ENCODE measurements at regions not wholly inside any gene's neighbourhood (a gene's known extent, or its start where the extent isn't known, plus 50 kb on each side); places are given as distances from the start of the nearest gene placed in this dataset.
A peak's percentile ranks its signal among the peaks of the same experiment; 100 is the strongest.
"Not testable (repeated sequence)": the region's sequence is repeated elsewhere in the genome, so short reads cannot be mapped to it uniquely, and the experiment has no call there.

- DNase-seq (ENCODE audit: low read depth), result no peak
Measured at GRCh38 chr1:157409927-157410326, 142.4 kb downstream of the FCRL5 start.

GRCh38 chr1:157407917-157408525 is 144.3 kb downstream of the FCRL5 start:
- DNase-seq (ENCODE audit: low read depth), result no peak

- DNase-seq (ENCODE audit: low read depth), result no peak
Measured at GRCh38 chr1:157407367-157407766, 144.9 kb downstream of the FCRL5 start.

DNA sequence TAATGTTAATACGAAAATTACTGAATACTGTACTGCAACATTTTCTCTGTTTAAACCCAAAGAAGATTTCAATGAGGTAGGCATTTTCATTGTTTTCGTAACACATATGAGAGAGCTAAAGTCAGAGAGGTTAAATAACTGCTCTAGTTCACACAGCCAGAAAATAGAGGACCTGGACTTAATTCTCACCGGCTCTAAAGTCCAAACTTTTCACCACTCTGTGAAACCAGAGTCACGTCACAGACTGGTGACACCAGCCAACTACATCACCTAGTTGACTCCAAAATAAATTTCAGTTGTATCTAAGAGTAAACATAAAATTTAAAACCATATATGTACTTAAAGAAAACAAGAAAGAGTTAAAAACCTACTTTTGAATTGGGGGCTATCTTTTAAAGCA is 146.7 kb downstream of the FCRL5 start:
- no peak for DNase-seq (ENCODE audit: low read depth)

DNA sequence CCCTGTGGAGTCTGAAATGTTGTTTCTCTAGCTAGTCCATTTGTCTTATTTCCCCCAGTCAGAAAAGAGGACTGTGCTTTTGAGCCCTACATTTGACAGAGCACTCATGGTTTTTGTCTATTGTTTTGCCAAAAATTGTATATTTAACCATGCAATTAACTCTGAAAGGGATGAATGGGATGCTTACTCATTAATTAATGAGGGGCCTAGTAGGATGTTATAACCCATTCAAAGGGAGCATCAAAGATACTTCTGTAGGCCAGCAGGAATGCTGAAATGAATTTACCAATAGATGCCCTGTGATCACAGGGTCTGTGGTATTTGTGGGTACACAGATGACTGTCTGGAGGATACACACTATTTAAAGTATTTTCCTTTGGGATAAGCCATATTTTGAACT is 147.7 kb downstream of the FCRL5 start:
- no peak for DNase-seq (ENCODE audit: low read depth)

- DNase-seq (ENCODE audit: low read depth), result no peak
Measured at GRCh38 chr1:157404063-157404501, 148.2 kb downstream of the FCRL5 start.

- no peak for DNase-seq (ENCODE audit: low read depth)
Measured at GRCh38 chr1:157403608-157404007, 148.7 kb downstream of the FCRL5 start.

- no peak for DNase-seq (ENCODE audit: low read depth)
Measured at GRCh38 chr1:157403203-157403602, 149.1 kb downstream of the FCRL5 start.

DNA sequence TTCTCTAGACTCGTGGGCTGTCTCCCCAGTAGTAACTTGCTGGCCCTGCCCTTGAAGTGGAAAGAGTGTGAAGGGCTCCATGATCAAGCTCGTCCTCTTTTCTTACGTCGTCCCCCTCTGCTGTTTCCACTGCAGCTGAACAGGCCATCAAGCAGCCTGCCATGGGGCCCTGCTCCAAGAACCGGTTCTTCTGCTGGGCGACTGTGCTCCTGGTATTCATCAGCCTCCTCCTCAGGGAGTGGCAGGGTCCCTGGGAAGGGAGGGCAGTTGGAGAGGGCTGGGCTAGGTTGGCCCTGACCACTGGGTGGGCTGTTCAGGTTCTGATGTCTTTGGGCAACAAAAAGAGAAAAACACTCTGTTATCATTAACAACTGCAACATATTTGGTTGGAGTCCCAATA is 151.5 kb downstream of the FCRL5 start:
- DNase-seq (ENCODE audit: low read depth), result no peak

GRCh38 chr1:157399984-157400382 is 152.3 kb downstream of the FCRL5 start:
- DNase-seq (ENCODE audit: low read depth), result peak; percentile 14

GRCh38 chr1:157399343-157399983 is 152.9 kb downstream of the FCRL5 start:
- no peak for DNase-seq (ENCODE audit: low read depth)

GRCh38 chr1:157390651-157391050 is 161.7 kb downstream of the FCRL5 start:
- peak; percentile 64 for DNase-seq (ENCODE audit: low read depth)

- DNase-seq (ENCODE audit: low read depth), result no peak
Measured at GRCh38 chr1:157388057-157388456, 164.3 kb downstream of the FCRL5 start.

GRCh38 chr1:157384258-157384657 is 168.1 kb downstream of the FCRL5 start:
- no peak for DNase-seq (ENCODE audit: low read depth)

DNA sequence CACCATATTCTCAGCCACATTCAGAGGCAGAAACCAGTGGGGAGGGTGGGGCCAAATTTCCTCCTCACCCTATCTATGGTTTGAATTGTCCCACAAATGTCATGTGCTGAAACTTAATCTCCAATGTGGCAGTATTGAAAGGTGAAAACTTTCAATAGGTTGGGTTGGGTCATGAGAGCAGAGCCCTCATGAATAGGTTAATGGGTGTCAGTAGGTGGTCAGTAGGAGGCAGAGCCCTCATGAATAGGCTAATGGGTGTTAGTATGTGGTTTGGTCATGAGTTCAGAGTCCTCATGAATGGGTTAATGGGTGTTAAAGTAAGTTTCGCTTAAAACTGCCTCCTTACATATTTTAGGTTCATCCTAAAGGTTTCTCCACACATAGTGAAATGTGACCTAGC is 170.0 kb downstream of the FCRL5 start:
- DNase-seq (ENCODE audit: low read depth), result no peak

DNA sequence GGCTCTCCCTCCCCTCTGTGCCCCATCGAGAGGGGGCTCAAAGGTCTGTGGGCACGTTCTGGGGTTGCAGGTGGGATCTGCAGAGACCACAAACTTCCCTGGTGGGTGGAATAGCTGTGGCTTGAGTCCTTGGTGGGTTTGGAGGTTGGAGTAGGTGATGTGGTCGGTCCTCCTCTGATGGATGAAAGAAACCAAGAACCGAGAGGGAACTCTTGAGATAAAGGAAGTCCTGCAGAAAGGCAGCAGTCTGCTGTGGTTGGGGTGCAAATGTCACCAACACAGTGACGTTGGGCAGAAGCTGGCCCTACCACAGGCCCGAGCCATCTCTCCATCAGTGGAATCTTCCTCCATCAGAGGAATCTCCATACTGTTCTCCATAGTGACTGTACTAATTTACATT is 171.8 kb downstream of the FCRL5 start:
- no peak for DNase-seq (ENCODE audit: low read depth)

- DNase-seq (ENCODE audit: low read depth), result not testable (repeated sequence)
Measured at GRCh38 chr1:157377280-157377713, 175.0 kb downstream of the FCRL5 start.

DNA sequence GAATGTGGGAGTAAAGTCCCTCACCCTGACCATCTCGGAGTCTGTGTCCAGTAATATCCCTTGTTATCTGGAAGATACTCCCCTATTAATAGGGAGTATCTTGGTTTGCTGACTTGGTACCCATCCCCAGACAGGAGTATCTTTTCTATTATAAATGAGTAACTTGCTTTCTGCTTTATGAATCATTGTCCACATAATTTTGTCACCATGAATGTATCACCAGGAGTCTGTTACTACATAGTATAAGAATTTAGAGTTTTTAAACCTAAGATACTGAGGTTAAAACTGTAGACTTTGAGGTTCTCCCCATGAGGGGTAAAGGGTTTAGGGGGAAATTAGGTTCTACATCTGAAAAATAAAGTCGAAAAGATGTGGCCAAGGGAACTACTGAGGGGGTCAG is 175.6 kb downstream of the FCRL5 start:
- no peak for DNase-seq (ENCODE audit: low read depth)

DNA sequence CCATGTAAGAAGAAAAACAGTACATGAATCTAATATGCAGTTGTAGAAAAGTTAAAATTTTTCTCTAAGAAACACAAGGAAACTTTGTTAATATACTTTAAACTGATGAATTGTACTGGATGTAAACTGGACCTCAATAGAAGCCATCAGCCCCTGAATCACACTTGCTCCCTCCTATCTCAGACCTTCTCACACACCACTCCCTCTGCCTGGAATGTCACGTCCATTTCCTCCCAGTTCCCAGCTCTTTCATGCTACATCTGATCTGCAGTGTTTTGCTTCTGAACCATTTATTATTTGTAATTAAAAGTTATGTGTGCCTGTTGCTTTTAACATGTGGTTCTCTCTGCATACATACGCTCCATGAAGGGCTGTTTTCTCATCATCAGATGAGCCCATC is 180.0 kb downstream of the FCRL5 start:
- not testable (repeated sequence) for DNase-seq (ENCODE audit: low read depth)

- no peak for DNase-seq (ENCODE audit: low read depth)
Measured at GRCh38 chr1:157371826-157372225, 180.5 kb downstream of the FCRL5 start.

GRCh38 chr1:157371221-157371620 is 181.1 kb downstream of the FCRL5 start:
- no peak for DNase-seq (ENCODE audit: low read depth)

DNA sequence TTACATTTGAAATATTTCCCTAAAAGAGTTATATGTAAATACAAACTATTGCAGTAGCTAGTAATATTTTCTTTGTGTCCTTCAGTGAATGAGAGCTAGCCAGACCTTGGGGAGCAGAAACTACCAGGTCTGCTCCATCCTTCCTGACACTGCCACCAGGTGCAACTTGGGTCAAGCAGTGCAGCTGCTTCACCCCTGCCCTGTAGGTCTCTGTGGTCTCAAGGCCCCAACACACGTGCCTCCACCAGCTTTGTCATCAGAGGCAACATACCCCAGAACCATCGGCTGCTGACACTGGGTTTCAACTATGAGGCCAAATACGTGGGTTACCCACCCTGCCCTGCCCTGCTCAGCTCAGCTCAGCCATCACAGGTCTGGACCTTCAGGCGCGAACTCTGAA is 181.6 kb downstream of the FCRL5 start:
- no peak for DNase-seq (ENCODE audit: low read depth)

DNA sequence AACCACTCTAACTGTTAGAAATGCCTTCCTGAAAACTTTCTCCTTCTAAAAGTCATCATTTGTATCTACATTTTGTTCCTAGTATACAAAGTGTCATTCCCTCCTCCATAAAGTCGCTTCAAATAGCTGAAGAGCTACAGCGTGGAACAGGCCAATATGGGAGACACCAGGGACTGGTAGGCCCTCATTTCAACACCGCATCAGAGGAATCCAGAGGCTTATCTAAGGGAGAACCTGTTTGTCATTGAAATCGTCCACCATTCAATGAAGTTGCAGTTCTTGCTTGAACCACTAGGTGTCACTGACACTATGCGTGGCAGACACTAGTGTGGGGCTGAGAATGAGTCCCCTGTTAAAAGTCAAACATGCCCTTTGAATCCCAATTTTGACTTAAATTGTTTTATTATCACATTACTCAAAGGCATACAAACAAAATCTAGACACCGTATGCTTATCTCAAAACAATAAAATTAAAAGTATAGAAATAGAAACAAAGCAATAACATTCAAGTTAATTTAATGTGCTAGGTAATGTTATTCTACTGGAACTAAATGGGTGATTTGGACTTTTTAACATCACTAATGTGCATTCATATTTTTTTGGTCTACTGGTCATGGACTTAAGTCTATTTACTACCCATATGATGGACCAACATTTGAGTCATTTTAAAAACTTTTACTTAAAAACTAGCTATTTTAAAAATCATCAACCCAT is 182.3 kb downstream of the FCRL5 start:
- no peak for DNase-seq (ENCODE audit: low read depth)
